H7 (cell line): ENCODE measurements at regions not wholly inside any gene's neighbourhood (a gene's known extent, or its start where the extent isn't known, plus 50 kb on each side); places are given as distances from the start of the nearest gene placed in this dataset.

Experiments used
- DNase-seq: peaks from one replicate; pipeline ENCODE4 v3.0.0; 2012
- H3K27me3 ChIP-seq: 2 replicates; pipeline ENCODE4 v1.6.0; 2011; ENCODE audit warnings: mild to moderate bottlenecking, low read length; ENCODE audit not compliant: control insufficient read depth, insufficient read depth
- H3K36me3 ChIP-seq: replicated peaks from 2 replicates; pipeline ENCODE4 v1.5.1; 2011; ENCODE audit warnings: low read length; ENCODE audit not compliant: control insufficient read depth, insufficient read depth
- H3K4me3 ChIP-seq: 2 replicates; pipeline ENCODE4 v1.5.1; 2011; ENCODE audit warnings: low read depth, mild to moderate bottlenecking, control low read depth, low read length, moderate library complexity; ENCODE audit not compliant: insufficient read depth

GRCh38 chr10:108716352-108716751, 1207.0 kb downstream of the XPNPEP1 start:
- H3K4me3 ChIP-seq: no peak overlapping the region
- H3K27me3 ChIP-seq: no peaks in the 10 kb centered on the region
- H3K36me3 ChIP-seq: no peaks in the 10 kb centered on the region
- DNase-seq: no peak

- no peak for DNase-seq
- H3K27me3 ChIP-seq: no peaks in the 10 kb centered on the region
- H3K36me3 ChIP-seq: no peaks in the 10 kb centered on the region
- no peak overlapping the region for H3K4me3 ChIP-seq
These were observed 1213.2 kb downstream of the XPNPEP1 start for GRCh38 chr10:108709927-108710722.

- no peak for DNase-seq
- H3K36me3 ChIP-seq: no peaks in the 10 kb centered on the region
- no peak overlapping the region for H3K4me3 ChIP-seq
- no peaks in the 10 kb centered on the region for H3K27me3 ChIP-seq
These were observed 1214.9 kb downstream of the XPNPEP1 start for GRCh38 chr10:108708363-108708762.

- H3K36me3 ChIP-seq: no peaks in the 10 kb centered on the region
- no peak for DNase-seq
- no peaks in the 10 kb centered on the region for H3K27me3 ChIP-seq
- H3K4me3 ChIP-seq: no peak overlapping the region
These were observed 1226.4 kb downstream of the XPNPEP1 start for GRCh38 chr10:108696792-108697477.

- DNase-seq: no peak
- Histone ChIP-seq H3K27me3 (no peaks in the 10 kb centered on the region), H3K4me3 (no peak overlapping the region), H3K36me3 (no peaks in the 10 kb centered on the region)
These were observed 1232.2 kb downstream of the XPNPEP1 start for GRCh38 chr10:108691126-108691525.

- Histone ChIP-seq H3K27me3 (no peaks in the 10 kb centered on the region), H3K36me3 (no peaks in the 10 kb centered on the region), H3K4me3 (no peak overlapping the region)
- DNase-seq: no peak
These were observed 1232.8 kb downstream of the XPNPEP1 start for GRCh38 chr10:108690530-108690929.

- no peak for DNase-seq
- Histone ChIP-seq H3K4me3 (no peak overlapping the region), H3K36me3 (no peaks in the 10 kb centered on the region), H3K27me3 (no peaks in the 10 kb centered on the region)
These were observed 1233.4 kb downstream of the XPNPEP1 start for GRCh38 chr10:108689891-108690290.

GRCh38 chr10:108688314-108688713, 1235.0 kb downstream of the XPNPEP1 start:
- Histone ChIP-seq H3K27me3 (no peaks in the 10 kb centered on the region), H3K36me3 (no peaks in the 10 kb centered on the region), H3K4me3 (no peak overlapping the region)
- DNase-seq: no peak

GRCh38 chr10:108685863-108686531, 1237.3 kb downstream of the XPNPEP1 start:
- Histone ChIP-seq H3K36me3 (no peaks in the 10 kb centered on the region), H3K27me3 (no peaks in the 10 kb centered on the region), H3K4me3 (no peak overlapping the region)
- no peak for DNase-seq

- no peaks in the 10 kb centered on the region for H3K27me3 ChIP-seq
- DNase-seq: no peak
- no peak overlapping the region for H3K4me3 ChIP-seq
- H3K36me3 ChIP-seq: no peaks in the 10 kb centered on the region
These were observed 1238.9 kb downstream of the XPNPEP1 start for GRCh38 chr10:108684431-108684830.

GRCh38 chr10:108673741-108674140, 1249.6 kb downstream of the XPNPEP1 start:
- Histone ChIP-seq H3K4me3 (no peak overlapping the region), H3K36me3 (no peaks in the 10 kb centered on the region), H3K27me3 (no peaks in the 10 kb centered on the region)
- DNase-seq: no peak

GRCh38 chr10:108663587-108663986, 1259.7 kb downstream of the XPNPEP1 start:
- H3K27me3 ChIP-seq: no peaks in the 10 kb centered on the region
- H3K36me3 ChIP-seq: no peaks in the 10 kb centered on the region
- no peak for DNase-seq
- H3K4me3 ChIP-seq: no peak overlapping the region

GRCh38 chr10:108662975-108663374, 1260.3 kb downstream of the XPNPEP1 start:
- no peak for DNase-seq
- Histone ChIP-seq H3K27me3 (no peaks in the 10 kb centered on the region), H3K4me3 (no peak overlapping the region), H3K36me3 (no peaks in the 10 kb centered on the region)

- H3K4me3 ChIP-seq: no peak overlapping the region
- DNase-seq: no peak
- H3K27me3 ChIP-seq: no peaks in the 10 kb centered on the region
- H3K36me3 ChIP-seq: no peaks in the 10 kb centered on the region
These were observed 1268.3 kb downstream of the XPNPEP1 start for GRCh38 chr10:108655057-108655456.

GRCh38 chr10:108653531-108653930, 1269.8 kb downstream of the XPNPEP1 start:
- Histone ChIP-seq H3K27me3 (no peaks in the 10 kb centered on the region), H3K4me3 (no peak overlapping the region), H3K36me3 (no peaks in the 10 kb centered on the region)
- DNase-seq: no peak
